ENCODE measurements at regions not wholly inside any gene's neighbourhood (a gene's known extent, or its start where the extent isn't known, plus 50 kb on each side); places are given as distances from the start of the nearest gene placed in this dataset.
"Not testable (repeated sequence)": the region's sequence is repeated elsewhere in the genome, so short reads cannot be mapped to it uniquely, and the experiment has no call there.

- H3K4me3 Mint-ChIP-seq (ENCODE audit: unreplicated experiment); H3K27ac Mint-ChIP-seq (ENCODE audit: unreplicated experiment); H3K36me3 Mint-ChIP-seq (ENCODE audit: unreplicated experiment); H3K4me1 Mint-ChIP-seq (ENCODE audit: unreplicated experiment); DNase-seq (ENCODE audit: extremely low spot score, unreplicated experiment): not testable (repeated sequence)
- H3K9me3 Mint-ChIP-seq (ENCODE audit: unreplicated experiment): peaks cover 27% of the 10 kb centered on the region
- peaks cover 18% of the 10 kb centered on the region for H3K27me3 Mint-ChIP-seq (ENCODE audit: unreplicated experiment)
Measured at GRCh38 chr6:3672339-3672738, 79.2 kb downstream of the PXDC1 start.

GRCh38 chr6:3671382-3671781 lies 80.1 kb downstream of the PXDC1 start:
- peaks cover 32% of the 10 kb centered on the region for H3K9me3 Mint-ChIP-seq (ENCODE audit: unreplicated experiment)
- peaks cover 10% of the 10 kb centered on the region for H3K36me3 Mint-ChIP-seq (ENCODE audit: unreplicated experiment)
- H3K4me1 Mint-ChIP-seq (ENCODE audit: unreplicated experiment): no peaks in the 10 kb centered on the region
- no peak overlapping the region for H3K27ac Mint-ChIP-seq (ENCODE audit: unreplicated experiment)
- H3K27me3 Mint-ChIP-seq (ENCODE audit: unreplicated experiment): peaks cover 18% of the 10 kb centered on the region
- TF ChIP-seq, protein P1, sequence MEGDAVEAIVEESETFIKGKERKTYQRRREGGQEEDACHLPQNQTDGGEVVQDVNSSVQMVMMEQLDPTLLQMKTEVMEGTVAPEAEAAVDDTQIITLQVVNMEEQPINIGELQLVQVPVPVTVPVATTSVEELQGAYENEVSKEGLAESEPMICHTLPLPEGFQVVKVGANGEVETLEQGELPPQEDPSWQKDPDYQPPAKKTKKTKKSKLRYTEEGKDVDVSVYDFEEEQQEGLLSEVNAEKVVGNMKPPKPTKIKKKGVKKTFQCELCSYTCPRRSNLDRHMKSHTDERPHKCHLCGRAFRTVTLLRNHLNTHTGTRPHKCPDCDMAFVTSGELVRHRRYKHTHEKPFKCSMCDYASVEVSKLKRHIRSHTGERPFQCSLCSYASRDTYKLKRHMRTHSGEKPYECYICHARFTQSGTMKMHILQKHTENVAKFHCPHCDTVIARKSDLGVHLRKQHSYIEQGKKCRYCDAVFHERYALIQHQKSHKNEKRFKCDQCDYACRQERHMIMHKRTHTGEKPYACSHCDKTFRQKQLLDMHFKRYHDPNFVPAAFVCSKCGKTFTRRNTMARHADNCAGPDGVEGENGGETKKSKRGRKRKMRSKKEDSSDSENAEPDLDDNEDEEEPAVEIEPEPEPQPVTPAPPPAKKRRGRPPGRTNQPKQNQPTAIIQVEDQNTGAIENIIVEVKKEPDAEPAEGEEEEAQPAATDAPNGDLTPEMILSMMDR (IDR thresholded peaks at IDR 0.05): no peak
- H3K4me3 Mint-ChIP-seq (ENCODE audit: unreplicated experiment): no peak overlapping the region
- DNase-seq (ENCODE audit: extremely low spot score, unreplicated experiment): no peak

DNA sequence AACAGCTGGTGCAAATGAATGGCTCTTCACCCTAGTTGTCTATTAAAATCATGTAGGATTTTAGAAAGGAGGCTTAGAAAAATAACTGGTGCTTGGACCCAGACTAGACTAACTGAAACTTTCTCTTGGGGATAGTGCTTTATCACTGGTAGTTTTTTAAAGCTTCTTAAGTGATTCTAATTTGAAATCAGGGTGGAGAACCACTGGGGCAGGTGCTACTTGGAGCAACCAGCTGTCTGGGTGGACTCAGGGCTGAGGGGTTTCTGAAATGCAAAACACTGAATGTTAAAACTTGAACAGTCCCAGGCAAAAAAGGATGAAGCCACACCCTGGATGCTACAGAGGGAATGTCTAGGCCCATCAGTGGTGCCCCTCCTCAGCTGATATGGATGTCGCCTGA lies 81.2 kb downstream of the PXDC1 start:
- Mint-ChIP-seq H3K9me3 (ENCODE audit: unreplicated experiment) (peaks cover 30% of the 10 kb centered on the region), H3K27ac (ENCODE audit: unreplicated experiment) (no peak overlapping the region), H3K36me3 (ENCODE audit: unreplicated experiment) (peaks cover 10% of the 10 kb centered on the region), H3K27me3 (ENCODE audit: unreplicated experiment) (peaks cover 10% of the 10 kb centered on the region), H3K4me3 (ENCODE audit: unreplicated experiment) (no peak overlapping the region), H3K4me1 (ENCODE audit: unreplicated experiment) (no peaks in the 10 kb centered on the region)
- no peak for DNase-seq (ENCODE audit: extremely low spot score, unreplicated experiment)
- TF ChIP-seq, protein P1 (IDR thresholded peaks at IDR 0.05): no peak

DNA sequence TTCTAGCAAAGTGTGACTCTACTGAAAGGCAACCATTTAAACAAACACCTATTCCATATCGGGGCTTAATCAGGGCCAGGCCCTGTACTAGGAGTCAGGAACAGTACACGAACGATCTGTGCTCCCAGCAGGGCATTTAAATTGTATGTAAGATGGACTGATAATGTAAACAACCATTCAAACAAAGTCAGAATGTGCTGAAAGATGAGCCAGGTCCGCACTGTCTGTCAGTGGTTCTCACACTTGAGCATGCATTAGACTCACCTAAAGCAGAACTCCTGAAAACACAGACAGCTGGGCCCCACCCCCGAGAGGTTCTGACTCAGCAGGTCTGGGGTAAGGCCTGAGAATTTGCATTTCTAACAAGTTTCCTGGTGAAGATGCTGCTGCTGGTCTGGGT lies 81.6 kb downstream of the PXDC1 start:
- TF ChIP-seq, protein P1 (IDR thresholded peaks at IDR 0.05): no peak
- Mint-ChIP-seq H3K27me3 (ENCODE audit: unreplicated experiment) (peaks cover 6% of the 10 kb centered on the region), H3K27ac (ENCODE audit: unreplicated experiment) (no peak overlapping the region), H3K36me3 (ENCODE audit: unreplicated experiment) (peaks cover 10% of the 10 kb centered on the region), H3K9me3 (ENCODE audit: unreplicated experiment) (peaks cover 28% of the 10 kb centered on the region), H3K4me3 (ENCODE audit: unreplicated experiment) (no peak overlapping the region), H3K4me1 (ENCODE audit: unreplicated experiment) (peaks cover 4% of the 10 kb centered on the region)
- no peak for DNase-seq (ENCODE audit: extremely low spot score, unreplicated experiment)

DNA sequence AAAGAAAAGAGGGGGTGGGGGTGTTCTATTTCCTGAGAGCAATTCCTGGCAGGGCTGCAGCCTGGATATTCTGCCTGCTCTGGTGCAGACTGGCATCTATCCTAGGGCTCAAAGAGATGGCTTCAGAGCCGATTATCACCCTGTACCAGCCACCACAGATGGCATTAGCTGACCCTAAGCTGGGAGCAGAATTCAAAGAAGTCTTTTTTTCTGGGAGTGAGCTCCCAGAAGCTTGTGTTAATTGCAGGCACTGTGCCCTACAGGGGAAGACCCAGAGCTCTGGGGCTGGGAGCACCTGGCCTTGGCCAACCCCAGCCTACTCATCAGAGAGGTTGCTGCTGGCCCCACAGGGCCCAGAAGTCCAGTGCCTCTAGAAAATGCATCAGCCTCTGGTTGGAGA lies 85.9 kb downstream of the PXDC1 start:
- peaks cover 28% of the 10 kb centered on the region for H3K9me3 Mint-ChIP-seq (ENCODE audit: unreplicated experiment)
- no peak for DNase-seq (ENCODE audit: extremely low spot score, unreplicated experiment)
- no peak overlapping the region for H3K27ac Mint-ChIP-seq (ENCODE audit: unreplicated experiment)
- TF ChIP-seq, protein P1 (IDR thresholded peaks at IDR 0.05): no peak
- H3K36me3 Mint-ChIP-seq (ENCODE audit: unreplicated experiment): peaks cover 10% of the 10 kb centered on the region
- peaks cover 4% of the 10 kb centered on the region for H3K4me1 Mint-ChIP-seq (ENCODE audit: unreplicated experiment)
- no peak overlapping the region for H3K4me3 Mint-ChIP-seq (ENCODE audit: unreplicated experiment)
- no peaks in the 10 kb centered on the region for H3K27me3 Mint-ChIP-seq (ENCODE audit: unreplicated experiment)

DNA sequence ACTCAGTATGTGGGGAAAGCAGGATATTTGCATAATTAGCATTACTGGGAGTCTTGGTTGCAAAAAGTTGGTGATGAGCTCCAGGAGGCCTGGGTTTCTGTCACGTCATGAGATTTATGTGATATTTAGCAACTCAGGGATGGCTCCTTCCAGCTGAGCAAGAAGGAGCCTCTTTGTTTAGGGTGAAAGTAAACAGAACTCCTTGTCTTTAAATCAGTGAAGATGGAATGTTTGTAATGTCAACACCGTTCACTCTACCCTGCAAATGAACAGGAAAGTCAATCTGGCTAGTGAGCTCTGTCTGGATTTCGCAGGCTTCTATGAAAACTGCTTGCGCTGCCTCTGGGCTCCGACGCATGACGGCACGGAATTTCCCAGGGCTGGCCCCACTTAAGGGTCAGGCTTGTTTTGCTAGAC lies 86.9 kb downstream of the PXDC1 start:
- Mint-ChIP-seq H3K4me1 (ENCODE audit: unreplicated experiment) (peaks cover 4% of the 10 kb centered on the region), H3K4me3 (ENCODE audit: unreplicated experiment) (no peak overlapping the region), H3K27ac (ENCODE audit: unreplicated experiment) (no peak overlapping the region), H3K27me3 (ENCODE audit: unreplicated experiment) (no peaks in the 10 kb centered on the region), H3K9me3 (ENCODE audit: unreplicated experiment) (peaks cover 28% of the 10 kb centered on the region), H3K36me3 (ENCODE audit: unreplicated experiment) (peaks cover 10% of the 10 kb centered on the region)
- TF ChIP-seq, protein P1 (IDR thresholded peaks at IDR 0.05): no peak
- DNase-seq (ENCODE audit: extremely low spot score, unreplicated experiment): no peak
